ENCODE measurements at regions not wholly inside any gene's neighbourhood (a gene's known extent, or its start where the extent isn't known, plus 50 kb on each side); places are given as distances from the start of the nearest gene placed in this dataset.

GRCh38 chr4:55021214-55021613, 104.2 kb downstream of the KDR start:
- DNase-seq = no peak
- Histone ChIP-seq H3K9ac (ENCODE audit: low read length) (no peak overlapping the region), H3K27ac (ENCODE audit: low read length) (no peak overlapping the region), H3K79me2 (ENCODE audit: low read length) (no peaks in the 10 kb centered on the region), H3K4me2 (ENCODE audit: low read depth, low read length) (no peak overlapping the region), H2AFZ (ENCODE audit: low read length) (no peak overlapping the region), H3K9me3 (replicated peaks; ENCODE audit: insufficient read depth, low read length) (no peaks in the 10 kb centered on the region), H3K4me1 (ENCODE audit: low read length) (peaks cover 6% of the 10 kb centered on the region; the same call in 1 of the 2 replicates), H4K20me1 (ENCODE audit: insufficient read depth, low read length) (no peaks in the 10 kb centered on the region), H3K4me3 (ENCODE audit: low read length) (no peak overlapping the region), H3K27me3 (replicated peaks; ENCODE audit: insufficient read depth, low read length) (no peaks in the 10 kb centered on the region), H3K9me2 (replicated peaks; ENCODE audit: insufficient read depth, low read length) (no peaks in the 10 kb centered on the region), H3K36me3 (replicated peaks; ENCODE audit: insufficient read depth, low read length) (no peaks in the 10 kb centered on the region), H3F3A (ENCODE audit: insufficient read depth, low read length) (no peaks in the 10 kb centered on the region)
- TF ChIP-seq EZH2phosphoT487 (IDR thresholded peaks at IDR 0.05; ENCODE audit: low read length) = no peak
- TF ChIP-seq EZH2 (optimal IDR thresholded peaks at IDR 0.05; ENCODE audit: low read depth, low read length) = no peak
- no peak for TF ChIP-seq CTCF (IDR thresholded peaks at IDR 0.05; ENCODE audit: low read length)

GRCh38 chr4:55020131-55020530, 105.3 kb downstream of the KDR start:
- no peaks in the 10 kb centered on the region for H4K20me1 ChIP-seq (ENCODE audit: insufficient read depth, low read length)
- H3F3A ChIP-seq (ENCODE audit: insufficient read depth, low read length) = no peaks in the 10 kb centered on the region
- H3K27ac ChIP-seq (ENCODE audit: low read length) = no peak overlapping the region
- H3K4me2 ChIP-seq (ENCODE audit: low read depth, low read length) = no peak overlapping the region
- H2AFZ ChIP-seq (ENCODE audit: low read length) = no peak overlapping the region
- H3K79me2 ChIP-seq (ENCODE audit: low read length) = no peaks in the 10 kb centered on the region
- no peak overlapping the region for H3K4me3 ChIP-seq (ENCODE audit: low read length)
- no peaks in the 10 kb centered on the region for H3K27me3 ChIP-seq (replicated peaks; ENCODE audit: insufficient read depth, low read length)
- no peaks in the 10 kb centered on the region for H3K9me2 ChIP-seq (replicated peaks; ENCODE audit: insufficient read depth, low read length)
- TF ChIP-seq EZH2 (optimal IDR thresholded peaks at IDR 0.05; ENCODE audit: low read depth, low read length) (no peak), CTCF (IDR thresholded peaks at IDR 0.05; ENCODE audit: low read length) (no peak), EZH2phosphoT487 (IDR thresholded peaks at IDR 0.05; ENCODE audit: low read length) (no peak)
- DNase-seq = no peak
- no peaks in the 10 kb centered on the region for H3K36me3 ChIP-seq (replicated peaks; ENCODE audit: insufficient read depth, low read length)
- peaks cover 6% of the 10 kb centered on the region; the same call in 1 of the 2 replicates for H3K4me1 ChIP-seq (ENCODE audit: low read length)
- H3K9me3 ChIP-seq (replicated peaks; ENCODE audit: insufficient read depth, low read length) = no peaks in the 10 kb centered on the region
- no peak overlapping the region for H3K9ac ChIP-seq (ENCODE audit: low read length)

- Histone ChIP-seq H3K4me1 (ENCODE audit: low read length) (peaks cover 6% of the 10 kb centered on the region; the same call in 1 of the 2 replicates), H3K9me2 (replicated peaks; ENCODE audit: insufficient read depth, low read length) (no peaks in the 10 kb centered on the region), H4K20me1 (ENCODE audit: insufficient read depth, low read length) (no peaks in the 10 kb centered on the region), H2AFZ (ENCODE audit: low read length) (peak overlapping the region; percentile 55; the same call in 1 of the 2 replicates), H3K27ac (ENCODE audit: low read length) (peak overlapping the region; percentile 32; the same call in 1 of the 2 replicates), H3K79me2 (ENCODE audit: low read length) (no peaks in the 10 kb centered on the region), H3K9me3 (replicated peaks; ENCODE audit: insufficient read depth, low read length) (no peaks in the 10 kb centered on the region), H3K27me3 (replicated peaks; ENCODE audit: insufficient read depth, low read length) (no peaks in the 10 kb centered on the region), H3K9ac (ENCODE audit: low read length) (no peak overlapping the region), H3F3A (ENCODE audit: insufficient read depth, low read length) (no peaks in the 10 kb centered on the region), H3K4me2 (ENCODE audit: low read depth, low read length) (peak overlapping the region; percentile 62), H3K4me3 (ENCODE audit: low read length) (peak overlapping the region; percentile 33; the same call in 1 of the 2 replicates), H3K36me3 (replicated peaks; ENCODE audit: insufficient read depth, low read length) (no peaks in the 10 kb centered on the region)
- no peak for TF ChIP-seq EZH2phosphoT487 (IDR thresholded peaks at IDR 0.05; ENCODE audit: low read length)
- no peak for TF ChIP-seq EZH2 (optimal IDR thresholded peaks at IDR 0.05; ENCODE audit: low read depth, low read length)
- TF ChIP-seq CTCF (IDR thresholded peaks at IDR 0.05; ENCODE audit: low read length) = no peak
- DNase-seq = no peak
Measured at GRCh38 chr4:55018978-55019377, 106.4 kb downstream of the KDR start.

Data from MM.1S (cell line).